Tibial artery (tissue), 4 donors: ENCODE measurements at regions not wholly inside any gene's neighbourhood (a gene's known extent, or its start where the extent isn't known, plus 50 kb on each side); places are given as distances from the start of the nearest gene placed in this dataset.

ENCODE experiments used
- DNase-seq, 2 donors: peaks; one replicate each; pipeline ENCODE4 v3.0.0-alpha.2; 2019
- H3K27ac ChIP-seq, 2 donors: fragments of 200-600 bp; sonication (generic) in 1 of 2; 1 replicate in 1 of 2; 2 replicates in 1 of 2; pipeline ENCODE4 v1.5.1; 2018 to 2019; ENCODE audit warnings: mild to moderate bottlenecking in 1 of 2
- H3K27me3 ChIP-seq, 2 donors: fragments of 200-600 bp; sonication (generic) in 1 of 2; one replicate each; pipeline versions ENCODE4 v1.5.1 to v1.6.0; 2016 to 2019
- H3K36me3 ChIP-seq, 3 donors: fragments of 200-600 bp; sonication (generic) in 2 of 3; one replicate each; pipeline ENCODE4 v1.5.1; 2016 to 2019; ENCODE audit warnings: mild to moderate bottlenecking in 2 of 3
- H3K4me1 ChIP-seq, 4 donors: fragments of 200-600 bp; sonication (generic) in 2 of 4; 1 replicate in 3 of 4; 2 replicates in 1 of 4; pipeline ENCODE4 v1.5.1; 2016 to 2019
- H3K4me3 ChIP-seq, 2 donors: fragments of 200-600 bp; sonication (generic) in 1 of 2; 1 replicate in 1 of 2; 2 replicates in 1 of 2; pipeline ENCODE4 v1.5.1; 2018 to 2019; ENCODE audit warnings: mild to moderate bottlenecking in 2 of 2
- H3K9me3 ChIP-seq, 3 donors: fragments of 200-600 bp; sonication (generic) in 1 of 3; one replicate each; pipeline ENCODE4 v1.5.1; 2016 to 2019
- CTCF ChIP-seq, 2 experiments: fragments of 200-600 bp in 1 of 2; fragments of 450-650 bp in 1 of 2; IDR thresholded peaks; one replicate each; pipeline ENCODE4 v1.5.1; 2017 to 2019; ENCODE audit warnings: antibody characterized with exemption in 2 of 2, mild to moderate bottlenecking in 1 of 2, moderate library complexity in 1 of 2
- intact Hi-C: fragments of 100-400 bp; cut with DNase I; formaldehyde crosslinking; loops from one replicate; pipeline ENCODE4 v1.15.0; 2023; ENCODE audit warnings: low total_unique reads

GRCh38 chr16:13571036-13571435, 348.9 kb upstream of the ERCC4 start:
- no peak for TF ChIP-seq CTCF (IDR thresholded peaks at IDR 0.05)
- no peak overlapping the region for H3K4me3 ChIP-seq
- intact Hi-C loops = no loop called here
- no peaks in the 10 kb centered on the region for H3K27me3 ChIP-seq
- no peaks in the 10 kb centered on the region for H3K36me3 ChIP-seq
- no peaks in the 10 kb centered on the region for H3K9me3 ChIP-seq
- H3K27ac ChIP-seq = no peak overlapping the region
- no peaks in the 10 kb centered on the region for H3K4me1 ChIP-seq
- no peak for DNase-seq

GRCh38 chr16:13573903-13574302, 346.1 kb upstream of the ERCC4 start:
- no peak for TF ChIP-seq CTCF (IDR thresholded peaks at IDR 0.05)
- DNase-seq = no peak
- Histone ChIP-seq H3K27me3 (no peaks in the 10 kb centered on the region), H3K4me1 (no peaks in the 10 kb centered on the region), H3K9me3 (peaks cover 0 to 3% (median 0%) of the 10 kb centered on the region in 3 donors), H3K36me3 (no peaks in the 10 kb centered on the region), H3K27ac (no peak overlapping the region), H3K4me3 (no peak overlapping the region)
- intact Hi-C loops = no loop called here

GRCh38 chr16:13586051-13586450, 333.9 kb upstream of the ERCC4 start:
- intact Hi-C loops = no loop called here
- H3K4me3 ChIP-seq = no peak overlapping the region
- no peaks in the 10 kb centered on the region for H3K27me3 ChIP-seq
- H3K4me1 ChIP-seq = no peaks in the 10 kb centered on the region
- DNase-seq = no peak
- no peak for TF ChIP-seq CTCF (IDR thresholded peaks at IDR 0.05)
- H3K27ac ChIP-seq = no peak overlapping the region
- H3K36me3 ChIP-seq = no peaks in the 10 kb centered on the region
- no peaks in the 10 kb centered on the region for H3K9me3 ChIP-seq

- no peak for DNase-seq
- Histone ChIP-seq H3K27me3 (no peaks in the 10 kb centered on the region), H3K27ac (no peak overlapping the region), H3K4me1 (no peaks in the 10 kb centered on the region), H3K36me3 (no peaks in the 10 kb centered on the region), H3K4me3 (no peak overlapping the region), H3K9me3 (no peaks in the 10 kb centered on the region)
- intact Hi-C loops = no loop called here
- TF ChIP-seq CTCF (IDR thresholded peaks at IDR 0.05) = no peak
Measured at GRCh38 chr16:13587181-13587580, 332.8 kb upstream of the ERCC4 start.

GRCh38 chr16:13594823-13595222, 325.1 kb upstream of the ERCC4 start:
- H3K27ac ChIP-seq = no peak overlapping the region
- H3K36me3 ChIP-seq = no peaks in the 10 kb centered on the region
- no peaks in the 10 kb centered on the region for H3K4me1 ChIP-seq
- intact Hi-C loops = no loop called here
- H3K4me3 ChIP-seq = no peak overlapping the region
- H3K27me3 ChIP-seq = no peaks in the 10 kb centered on the region
- H3K9me3 ChIP-seq = no peaks in the 10 kb centered on the region
- TF ChIP-seq CTCF (IDR thresholded peaks at IDR 0.05) = no peak
- DNase-seq = no peak

GRCh38 chr16:13606804-13607203, 313.1 kb upstream of the ERCC4 start:
- H3K27ac ChIP-seq = no peak overlapping the region
- TF ChIP-seq CTCF (IDR thresholded peaks at IDR 0.05) = no peak
- intact Hi-C loops = no loop called here

More at GRCh38 chr16:13606804-13607203, 313.1 kb upstream of the ERCC4 start:
- Histone ChIP-seq H3K27me3 (peaks cover 0 to 4% of the 10 kb centered on the region in 2 donors), H3K36me3 (no peaks in the 10 kb centered on the region), H3K4me3 (no peak overlapping the region), H3K9me3 (peaks cover 0 to 4% (median 0%) of the 10 kb centered on the region in 3 donors), H3K4me1 (no peaks in the 10 kb centered on the region)
- no peak for DNase-seq
